ENCODE measurements at regions not wholly inside any gene's neighbourhood (a gene's known extent, or its start where the extent isn't known, plus 50 kb on each side); places are given as distances from the start of the nearest gene placed in this dataset.

DNA sequence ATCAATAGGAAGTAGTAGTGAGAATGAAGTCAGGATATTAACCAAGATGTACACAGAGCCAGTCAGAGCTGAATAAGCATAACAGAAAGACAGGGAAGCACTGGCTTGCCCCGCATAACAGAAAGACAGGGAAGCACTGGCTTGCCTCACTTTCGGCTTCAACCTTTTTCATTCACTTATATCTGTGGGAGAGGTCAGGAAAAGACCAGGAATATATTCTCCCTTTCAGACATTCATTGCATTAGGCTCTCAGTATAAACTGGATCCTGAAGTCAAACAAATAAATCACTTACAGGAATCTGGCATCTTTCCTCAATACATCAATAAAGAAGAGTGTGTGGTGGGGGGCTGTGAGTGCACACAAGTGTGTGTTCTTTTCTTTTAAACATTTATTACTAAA is 437.6 kb downstream of the C6orf118 start:
- TF ChIP-seq, protein P1, sequence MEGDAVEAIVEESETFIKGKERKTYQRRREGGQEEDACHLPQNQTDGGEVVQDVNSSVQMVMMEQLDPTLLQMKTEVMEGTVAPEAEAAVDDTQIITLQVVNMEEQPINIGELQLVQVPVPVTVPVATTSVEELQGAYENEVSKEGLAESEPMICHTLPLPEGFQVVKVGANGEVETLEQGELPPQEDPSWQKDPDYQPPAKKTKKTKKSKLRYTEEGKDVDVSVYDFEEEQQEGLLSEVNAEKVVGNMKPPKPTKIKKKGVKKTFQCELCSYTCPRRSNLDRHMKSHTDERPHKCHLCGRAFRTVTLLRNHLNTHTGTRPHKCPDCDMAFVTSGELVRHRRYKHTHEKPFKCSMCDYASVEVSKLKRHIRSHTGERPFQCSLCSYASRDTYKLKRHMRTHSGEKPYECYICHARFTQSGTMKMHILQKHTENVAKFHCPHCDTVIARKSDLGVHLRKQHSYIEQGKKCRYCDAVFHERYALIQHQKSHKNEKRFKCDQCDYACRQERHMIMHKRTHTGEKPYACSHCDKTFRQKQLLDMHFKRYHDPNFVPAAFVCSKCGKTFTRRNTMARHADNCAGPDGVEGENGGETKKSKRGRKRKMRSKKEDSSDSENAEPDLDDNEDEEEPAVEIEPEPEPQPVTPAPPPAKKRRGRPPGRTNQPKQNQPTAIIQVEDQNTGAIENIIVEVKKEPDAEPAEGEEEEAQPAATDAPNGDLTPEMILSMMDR (IDR thresholded peaks at IDR 0.05) = no peak
- TF ChIP-seq POLR2A (IDR thresholded peaks at IDR 0.05) = no peak
